Adrenal gland (tissue), 9 donors: ENCODE measurements at regions not wholly inside any gene's neighbourhood (a gene's known extent, or its start where the extent isn't known, plus 50 kb on each side); places are given as distances from the start of the nearest gene placed in this dataset.

ENCODE experiments used
- DNase-seq, 7 donors: peaks; one replicate each; pipeline ENCODE4 v3.0.0-alpha.2; 2019 to 2020
- H3K27ac ChIP-seq, 5 donors: fragments of 200-600 bp; sonication (generic) in 4 of 5; 1 replicate in 3 of 5; 2 replicates in 2 of 5; pipeline versions ENCODE4 v1.5.1 to v1.8.0; 2016 to 2020; ENCODE audit warnings: mild to moderate bottlenecking in 1 of 5
- H3K27me3 ChIP-seq: fragments of 200-600 bp; 2 replicates; pipeline ENCODE4 v1.8.0; 2021
- H3K36me3 ChIP-seq, 2 donors: fragments of 200-600 bp; replicated peaks in 1 of 2; 1 replicate in 1 of 2; 2 replicates in 1 of 2; pipeline versions ENCODE4 v1.5.1 to v1.8.0; 2018 to 2022
- H3K4me1 ChIP-seq, 2 donors: fragments of 200-600 bp; replicated peaks in 1 of 2; 1 replicate in 1 of 2; 2 replicates in 1 of 2; pipeline versions ENCODE4 v1.5.1 to v1.8.0; 2018 to 2021
- H3K4me3 ChIP-seq, 4 donors: fragments of 200-600 bp; sonication (generic) in 3 of 4; one replicate each; pipeline ENCODE4 v1.5.1; 2016 to 2018
- H3K9me3 ChIP-seq, 3 donors: fragments of 200-600 bp; sonication (generic) in 1 of 3; replicated peaks in 1 of 3; 1 replicate in 2 of 3; 2 replicates in 1 of 3; pipeline versions ENCODE4 v1.5.1 to v1.8.0; 2016 to 2021
- POLR2A ChIP-seq, 2 donors: fragments of 450-650 bp; IDR thresholded peaks; one replicate each; pipeline ENCODE4 v1.6.1; 2017; ENCODE audit warnings: antibody characterized with exemption in 2 of 2, mild to moderate bottlenecking in 2 of 2, moderate library complexity in 1 of 2
- WGBS, 4 donors: extraction: QIAGEN DNeasy Blood & Tissue Kit in 2 of 4; methylation state at CpG; one replicate each; pipeline versions ENCODE4 v1.1.5 to v1.1.7; 2013 to 2017; 5-methylcytosine and 5-hydroxymethylcytosine counted together
- intact Hi-C, 2 donors: fragments of 100-400 bp; cut with DNase I; formaldehyde crosslinking; loops; one replicate each; pipeline versions ENCODE4 v1.14.1 to v1.15.0; 2022 to 2023
- TF ChIP-seq, protein P1 (sequence below), 6 experiments: fragments of 450-650 bp in 4 of 6; fragments of 200-600 bp in 2 of 6; sonication (generic) in 1 of 6; IDR thresholded peaks; 1 replicate in 5 of 6; 2 replicates in 1 of 6; pipeline versions ENCODE4 v1.5.1 to v1.8.0; 2016 to 2021; ENCODE audit warnings: antibody characterized with exemption in 6 of 6, mild to moderate bottlenecking in 2 of 6, moderate library complexity in 1 of 6
- donor health status: healthy with polysubstance abuse.
- donor health status: Bipolar disorder and iron deficiency.
- donor health status: DM: yes; HTN: yes; CAD: no.
- donor health status: DM: no; HTN: no; CAD: no.
- donor health status: DM: no; HTN: no; CAD: no.

DNA sequence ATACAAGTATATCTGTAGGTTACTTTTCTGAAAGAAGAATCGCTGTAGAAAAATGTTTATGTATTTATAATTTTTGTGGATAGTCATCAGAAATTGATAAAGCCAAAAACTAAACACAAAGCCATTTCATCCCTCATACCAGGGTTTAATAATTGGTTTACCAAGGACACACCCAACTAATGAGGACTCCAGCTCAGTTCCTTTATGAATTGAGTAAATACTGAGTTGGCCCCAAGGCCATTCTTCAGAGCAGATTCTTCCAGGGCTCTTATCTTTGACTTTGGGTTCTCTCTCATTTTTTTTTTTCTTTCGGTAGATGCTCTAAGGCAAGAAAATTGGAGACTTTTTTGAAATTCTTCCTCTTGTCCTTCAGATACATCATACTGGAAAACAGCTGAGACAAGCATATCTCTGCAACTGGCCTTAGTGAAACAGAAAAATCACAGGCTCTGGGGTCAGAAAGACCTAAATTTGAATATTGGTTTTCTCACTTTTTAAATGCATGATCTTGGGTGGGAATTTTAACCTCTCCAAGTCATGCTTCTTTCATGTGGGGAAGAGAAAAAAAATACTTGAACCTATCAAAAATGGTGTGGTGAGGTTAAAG, 401.8 kb downstream of the ARHGEF28 start:
- 61 to 76% (median 69%) methylated on average over 2 of the region's 2 CpGs for WGBS, 4 donors
- Histone ChIP-seq H3K4me3 (no peak overlapping the region), H3K36me3 (no peaks in the 10 kb centered on the region), H3K9me3 (no peaks in the 10 kb centered on the region), H3K27ac (no peak overlapping the region), H3K27me3 (no peaks in the 10 kb centered on the region), H3K4me1 (peaks cover 0 to 5% of the 10 kb centered on the region in 2 donors)
- TF ChIP-seq, protein P1, sequence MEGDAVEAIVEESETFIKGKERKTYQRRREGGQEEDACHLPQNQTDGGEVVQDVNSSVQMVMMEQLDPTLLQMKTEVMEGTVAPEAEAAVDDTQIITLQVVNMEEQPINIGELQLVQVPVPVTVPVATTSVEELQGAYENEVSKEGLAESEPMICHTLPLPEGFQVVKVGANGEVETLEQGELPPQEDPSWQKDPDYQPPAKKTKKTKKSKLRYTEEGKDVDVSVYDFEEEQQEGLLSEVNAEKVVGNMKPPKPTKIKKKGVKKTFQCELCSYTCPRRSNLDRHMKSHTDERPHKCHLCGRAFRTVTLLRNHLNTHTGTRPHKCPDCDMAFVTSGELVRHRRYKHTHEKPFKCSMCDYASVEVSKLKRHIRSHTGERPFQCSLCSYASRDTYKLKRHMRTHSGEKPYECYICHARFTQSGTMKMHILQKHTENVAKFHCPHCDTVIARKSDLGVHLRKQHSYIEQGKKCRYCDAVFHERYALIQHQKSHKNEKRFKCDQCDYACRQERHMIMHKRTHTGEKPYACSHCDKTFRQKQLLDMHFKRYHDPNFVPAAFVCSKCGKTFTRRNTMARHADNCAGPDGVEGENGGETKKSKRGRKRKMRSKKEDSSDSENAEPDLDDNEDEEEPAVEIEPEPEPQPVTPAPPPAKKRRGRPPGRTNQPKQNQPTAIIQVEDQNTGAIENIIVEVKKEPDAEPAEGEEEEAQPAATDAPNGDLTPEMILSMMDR (IDR thresholded peaks at IDR 0.05), result no peak
- TF ChIP-seq POLR2A (IDR thresholded peaks at IDR 0.05), result no peak
- intact Hi-C loops, result no loop called here
- DNase-seq, result no peak

DNA sequence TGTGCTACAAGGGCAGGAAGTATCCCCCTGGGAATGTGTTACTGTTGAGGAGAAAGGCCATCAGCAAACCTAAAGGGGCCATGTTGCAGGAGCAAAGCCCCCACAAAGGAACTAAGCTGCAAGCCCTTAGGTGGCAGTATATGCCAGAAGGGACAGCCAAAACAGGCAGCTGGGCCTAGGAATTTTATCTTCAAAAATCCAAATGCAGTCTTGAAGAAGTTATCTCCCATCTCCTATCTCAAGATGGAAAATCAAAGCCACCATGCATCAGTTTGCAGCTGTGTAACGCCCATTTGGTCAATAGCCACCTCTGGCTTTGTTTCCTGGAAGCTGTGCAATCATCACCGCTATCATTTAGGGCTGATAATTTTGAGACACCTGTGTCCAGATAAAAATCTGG, 400.3 kb downstream of the ARHGEF28 start:
- no peaks in the 10 kb centered on the region for H3K27me3 ChIP-seq
- H3K4me1 ChIP-seq, result no peaks in the 10 kb centered on the region
- no peak for DNase-seq
- no peak overlapping the region for H3K27ac ChIP-seq
- intact Hi-C loops, result no loop called here
- WGBS, 4 donors, result 91 to 97% (median 95%) methylated on average over 2 of the region's 2 CpGs
- no peak overlapping the region for H3K4me3 ChIP-seq
- H3K9me3 ChIP-seq, result no peaks in the 10 kb centered on the region
- H3K36me3 ChIP-seq, result no peaks in the 10 kb centered on the region
- no peak for TF ChIP-seq POLR2A (IDR thresholded peaks at IDR 0.05)
- TF ChIP-seq, protein P1 (IDR thresholded peaks at IDR 0.05), result no peak

DNA sequence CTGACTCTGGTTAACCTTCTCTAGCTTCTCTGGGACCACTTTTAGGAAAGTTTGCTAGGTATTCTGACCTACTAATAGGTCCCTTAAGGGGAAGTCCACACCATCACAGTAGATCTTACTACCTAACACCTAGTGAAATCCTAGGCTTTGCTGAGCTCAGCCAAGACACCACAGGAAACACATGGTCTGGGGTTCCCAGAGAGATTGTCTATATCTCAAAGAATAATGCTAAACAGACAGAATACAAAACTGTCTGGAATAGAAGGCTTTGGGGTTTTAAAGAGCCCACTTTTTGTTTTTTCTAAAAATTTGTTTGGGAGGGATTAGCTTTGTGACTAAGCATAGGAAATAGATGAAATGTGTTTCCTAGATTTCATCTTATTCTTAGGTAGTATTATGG, 395.1 kb downstream of the ARHGEF28 start:
- DNase-seq, result no peak
- Histone ChIP-seq H3K27me3 (no peaks in the 10 kb centered on the region), H3K9me3 (no peaks in the 10 kb centered on the region), H3K4me3 (no peak overlapping the region), H3K27ac (no peak overlapping the region), H3K36me3 (no peaks in the 10 kb centered on the region), H3K4me1 (no peaks in the 10 kb centered on the region)
- intact Hi-C loops, result no loop called here
- no peak for TF ChIP-seq POLR2A (IDR thresholded peaks at IDR 0.05)
- TF ChIP-seq, protein P1 (IDR thresholded peaks at IDR 0.05), result no peak

DNA sequence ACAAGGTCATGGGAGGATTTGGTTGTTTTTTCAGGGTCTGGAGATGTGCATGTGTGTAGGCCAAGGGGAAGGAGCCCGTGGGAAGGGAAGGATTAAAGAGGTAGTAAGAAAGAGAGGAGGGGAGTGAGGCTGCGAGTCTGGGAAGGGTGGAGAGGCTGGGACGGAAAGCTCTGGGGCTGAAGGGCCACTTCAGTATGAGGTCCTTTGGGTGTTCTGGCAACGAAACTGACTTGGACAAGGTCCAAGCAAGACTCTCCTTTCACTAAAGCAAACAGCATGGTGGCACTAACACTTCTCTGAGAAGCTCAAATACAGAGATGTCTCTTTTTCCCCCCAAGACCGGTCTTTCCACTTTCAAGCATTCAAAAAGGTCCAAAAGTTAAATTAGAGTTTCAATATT, 394.5 kb downstream of the ARHGEF28 start:
- no peak for DNase-seq

More for the DNA sequence above, 394.5 kb downstream of the ARHGEF28 start:
- TF ChIP-seq, protein P1 (IDR thresholded peaks at IDR 0.05), result no peak
- TF ChIP-seq POLR2A (IDR thresholded peaks at IDR 0.05), result no peak
- Histone ChIP-seq H3K27me3 (no peaks in the 10 kb centered on the region), H3K4me3 (no peak overlapping the region), H3K4me1 (no peaks in the 10 kb centered on the region), H3K27ac (no peak overlapping the region), H3K9me3 (no peaks in the 10 kb centered on the region), H3K36me3 (no peaks in the 10 kb centered on the region)
- intact Hi-C loops, result no loop called here
- WGBS, 4 donors, result 85 to 95% (median 89%) methylated on average over 5 of the region's 5 CpGs
